SK-N-SH (cell line): ENCODE measurements at regions not wholly inside any gene's neighbourhood (a gene's known extent, or its start where the extent isn't known, plus 50 kb on each side); places are given as distances from the start of the nearest gene placed in this dataset.

Source experiments
- CTCF ChIA-PET: fragments of 300-600, 350-600 bp; formaldehyde crosslinking; extraction: SDS; loops from one replicate; lab custom pipeline; 2021; lab: Yijun Ruan, JAX
- POLR2A ChIA-PET: fragments of 350-600 bp; sonication (Branson Sonifier 250); formaldehyde crosslinking; extraction: SDS; loops from one replicate; lab custom pipeline; 2020; ENCODE audit warnings: antibody characterized with exemption, inconsistent platforms; lab: Yijun Ruan, JAX
- DNase-seq: peaks from one replicate; pipeline ENCODE4 v3.0.0; 2012
- H2AFZ ChIP-seq: fragments of 200-600 bp; sonication (generic); 2 replicates; pipeline ENCODE4 v1.8.1; 2016; ENCODE audit warnings: antibody characterized with exemption, mild to moderate bottlenecking, low read depth
- H3F3A ChIP-seq: fragments of 200-600 bp; sonication (generic); replicated peaks from 2 replicates; pipeline ENCODE3; 2016; ENCODE audit warnings: antibody characterized with exemption, mild to moderate bottlenecking; ENCODE audit not compliant: insufficient read depth
- H3K27ac ChIP-seq, 2 experiments: fragments of 200-500 bp in 1 of 2; fragments of 200-600 bp in 1 of 2; sonication (Bioruptor generic) in 1 of 2; sonication (generic), shearing (Covaris generic) in 1 of 2; 2 replicates each; pipeline versions ENCODE4 v1.5.1 to v1.6.1; 2014 to 2016; ENCODE audit warnings: low read depth in 2 of 2, inconsistent platforms in 1 of 2, low read length in 1 of 2, mild to moderate bottlenecking in 1 of 2, mixed read lengths in 1 of 2
- H3K27me3 ChIP-seq: fragments of 200-600 bp; sonication (generic), shearing (Covaris generic); 2 replicates; pipeline ENCODE4 v1.6.1; 2016; ENCODE audit warnings: mixed run types; ENCODE audit not compliant: insufficient read depth
- H3K36me3 ChIP-seq, 2 experiments: fragments of 200-500 bp in 1 of 2; fragments of 200-600 bp in 1 of 2; sonication (Bioruptor generic) in 1 of 2; sonication (generic) in 1 of 2; replicated peaks in 1 of 2; 2 replicates each; pipeline versions ENCODE3 to v1.5.1; 2014 to 2016; ENCODE audit warnings: low read length in 1 of 2, mild to moderate bottlenecking in 1 of 2; ENCODE audit not compliant: insufficient read depth in 2 of 2, control insufficient read depth in 1 of 2
- H3K4me1 ChIP-seq, 2 experiments: fragments of 200-500 bp in 1 of 2; fragments of 200-600 bp in 1 of 2; sonication (Bioruptor generic) in 1 of 2; sonication (generic), shearing (Covaris generic) in 1 of 2; 2 replicates each; pipeline versions ENCODE4 v1.5.1 to v1.6.1; 2014 to 2016; ENCODE audit warnings: low read depth in 1 of 2, low read length in 1 of 2, mixed run types in 1 of 2; ENCODE audit not compliant: insufficient read depth in 2 of 2, control insufficient read depth in 1 of 2
- H3K4me2 ChIP-seq: fragments of 200-600 bp; sonication (generic), shearing (Covaris generic); 2 replicates; pipeline ENCODE4 v1.6.1; 2017; ENCODE audit warnings: mixed run types
- H3K4me3 ChIP-seq, 2 experiments: fragments of 200-500 bp in 1 of 2; fragments of 200-600 bp in 1 of 2; sonication (Bioruptor generic) in 1 of 2; sonication (generic), shearing (Covaris generic) in 1 of 2; 2 replicates each; pipeline versions ENCODE4 v1.5.1 to v1.8.1; 2014 to 2016; ENCODE audit warnings: low read depth in 2 of 2, inconsistent platforms in 1 of 2, low read length in 1 of 2, mild to moderate bottlenecking in 1 of 2, mixed read lengths in 1 of 2, moderate library complexity in 1 of 2
- H3K79me2 ChIP-seq: fragments of 200-600 bp; sonication (generic); 2 replicates; pipeline ENCODE4 v1.8.1; 2017; ENCODE audit warnings: mild to moderate bottlenecking; ENCODE audit not compliant: insufficient read depth
- H3K9ac ChIP-seq: fragments of 200-600 bp; sonication (generic); 2 replicates; pipeline ENCODE4 v1.6.1; 2017; ENCODE audit warnings: mixed run types
- H3K9me2 ChIP-seq: fragments of 200-600 bp; sonication (generic); 2 replicates; pipeline ENCODE4 v1.6.1; 2017; ENCODE audit warnings: mixed run types
- H3K9me3 ChIP-seq: fragments of 200-600 bp; sonication (generic); 2 replicates; pipeline ENCODE4 v1.6.1; 2017; ENCODE audit warnings: mixed run types, mild to moderate bottlenecking, moderate library complexity
- H4K20me1 ChIP-seq: fragments of 200-600 bp; sonication (generic); 2 replicates; pipeline ENCODE4 v1.6.1; 2017; ENCODE audit warnings: mild to moderate bottlenecking, mixed run types; ENCODE audit not compliant: insufficient read depth
- CHD2 ChIP-seq: fragments of 150-350 bp; IDR thresholded peaks from 2 replicates; pipeline ENCODE4 v1.6.1; 2018; ENCODE audit warnings: low read length; ENCODE audit not compliant: partially characterized antibody
- EZH2phosphoT487 ChIP-seq: fragments of 200-600 bp; sonication (generic); IDR thresholded peaks from 2 replicates; pipeline ENCODE4 v1.6.1; 2017; ENCODE audit warnings: low read depth, mixed run types, mild to moderate bottlenecking, antibody characterized with exemption, moderate library complexity, borderline replicate concordance
- FOXJ3 ChIP-seq: sonication (generic); formaldehyde crosslinking; IDR thresholded peaks from 2 replicates; pipeline ENCODE4 v1.5.1; 2020; ENCODE audit warnings: mild to moderate bottlenecking, missing genetic modification reagents
- FOXM1 ChIP-seq: IDR thresholded peaks from 2 replicates; pipeline ENCODE4 v1.4.0; 2012; ENCODE audit warnings: low read depth, mild to moderate bottlenecking
- JUND ChIP-seq: IDR thresholded peaks from 2 replicates; pipeline ENCODE4 v1.4.0; 2012
- MEF2A ChIP-seq: IDR thresholded peaks from 2 replicates; pipeline ENCODE4 v1.4.0; 2012; ENCODE audit warnings: low read depth, borderline replicate concordance
- NRF1 ChIP-seq: IDR thresholded peaks from 2 replicates; pipeline ENCODE4 v1.6.1; 2012; ENCODE audit warnings: low read depth, mild to moderate bottlenecking, low read length
- RAD21 ChIP-seq: IDR thresholded peaks from 2 replicates; pipeline ENCODE4 v1.6.1; 2012; ENCODE audit warnings: mild to moderate bottlenecking, low read length
- RCOR1 ChIP-seq: fragments of 150-350 bp; IDR thresholded peaks from 2 replicates; pipeline ENCODE4 v1.6.1; 2017; ENCODE audit warnings: antibody characterized with exemption, low read length
- RXRA ChIP-seq: IDR thresholded peaks from 2 replicates; pipeline ENCODE4 v1.4.0; 2012; ENCODE audit warnings: low read depth, mild to moderate bottlenecking, borderline replicate concordance
- SIN3A ChIP-seq: IDR thresholded peaks from 2 replicates; pipeline ENCODE4 v1.6.1; 2012; ENCODE audit warnings: low read depth, mild to moderate bottlenecking, low read length, moderate library complexity, borderline replicate concordance
- TCF12 ChIP-seq: IDR thresholded peaks from 2 replicates; pipeline ENCODE4 v1.4.0; 2012
- TEAD4 ChIP-seq: IDR thresholded peaks from 2 replicates; pipeline ENCODE4 v1.4.0; 2012; ENCODE audit warnings: mild to moderate bottlenecking, borderline replicate concordance; ENCODE audit not compliant: insufficient read depth
- YY1 ChIP-seq: IDR thresholded peaks from 2 replicates; pipeline ENCODE4 v1.4.0; 2012; ENCODE audit warnings: low read depth, mild to moderate bottlenecking
- WGBS: methylation state at CpG from one replicate; pipeline ENCODE4 v1.1.6; 2017; ENCODE audit warnings: low lambda C conversion rate; 5-methylcytosine and 5-hydroxymethylcytosine counted together
- TF ChIP-seq, protein P1 (sequence below): IDR thresholded peaks from 2 replicates; pipeline ENCODE4; 2012
- TF ChIP-seq, protein P2 (sequence below): IDR thresholded peaks from 2 replicates; pipeline ENCODE4 v1.4.0; 2012; ENCODE audit warnings: low read depth
- TF ChIP-seq, protein P3 (sequence below): IDR thresholded peaks from 2 replicates; pipeline ENCODE4 v1.4.0; 2012; ENCODE audit warnings: low read depth, borderline replicate concordance
- TF ChIP-seq, protein P4 (sequence below): IDR thresholded peaks from 2 replicates; pipeline ENCODE4 v1.4.0; 2012; ENCODE audit warnings: low read depth, borderline replicate concordance
- TF ChIP-seq, protein P5 (sequence below): fragments of 150-350 bp; IDR thresholded peaks from 2 replicates; pipeline ENCODE4 v1.6.1; 2017; ENCODE audit warnings: antibody characterized with exemption, low read length, low read depth, borderline replicate concordance

DNA sequence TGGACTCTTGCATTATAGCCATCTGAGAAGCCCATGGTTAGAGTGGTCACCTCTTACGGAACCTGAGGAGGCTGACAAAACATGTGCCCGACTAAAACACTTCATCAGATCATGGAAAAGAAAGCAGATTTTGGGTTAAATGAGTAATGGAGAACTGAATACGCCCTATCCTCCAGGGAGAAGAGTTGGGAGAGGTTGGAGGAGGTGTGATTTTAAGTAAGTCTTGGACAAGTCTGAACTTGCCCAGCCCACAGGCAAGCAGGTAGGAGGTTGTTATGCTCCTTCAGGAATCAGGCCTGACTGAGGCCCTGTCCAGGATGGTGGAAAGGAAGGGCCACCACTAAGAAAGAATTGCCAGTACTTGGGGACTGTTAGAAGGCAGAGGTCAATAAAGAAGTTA, 255.8 kb downstream of the TGFB2 start:
- ChIA-PET POLR2A (no interaction called here), CTCF (no interaction called here)
- Histone ChIP-seq H3K9me3 (no peaks in the 10 kb centered on the region), H3K4me2 (no peak overlapping the region), H3K36me3 (no peaks in the 10 kb centered on the region), H2AFZ (peak overlapping the region; percentile 58; the same call in 1 of the 2 replicates), H4K20me1 (no peaks in the 10 kb centered on the region), H3K27ac (0 out of 4 replicates have a peak overlapping the region, but pooled peaks of 1 of the 2 experiments have one; percentile 9), H3K9me2 (no peaks in the 10 kb centered on the region), H3K79me2 (no peaks in the 10 kb centered on the region), H3K9ac (no peak overlapping the region), H3K27me3 (no peaks in the 10 kb centered on the region), H3K4me1 (peaks cover 0 to 3% of the 10 kb centered on the region in 2 experiments; a peak in 2 of 4 replicates), H3F3A (no peaks in the 10 kb centered on the region), H3K4me3 (no peak overlapping the region)
- TF ChIP-seq TCF12 = no peak
- no peak for TF ChIP-seq NRF1
- TF ChIP-seq CHD2 = no peak
- no peak for TF ChIP-seq EZH2phosphoT487
- TF ChIP-seq, protein P1, sequence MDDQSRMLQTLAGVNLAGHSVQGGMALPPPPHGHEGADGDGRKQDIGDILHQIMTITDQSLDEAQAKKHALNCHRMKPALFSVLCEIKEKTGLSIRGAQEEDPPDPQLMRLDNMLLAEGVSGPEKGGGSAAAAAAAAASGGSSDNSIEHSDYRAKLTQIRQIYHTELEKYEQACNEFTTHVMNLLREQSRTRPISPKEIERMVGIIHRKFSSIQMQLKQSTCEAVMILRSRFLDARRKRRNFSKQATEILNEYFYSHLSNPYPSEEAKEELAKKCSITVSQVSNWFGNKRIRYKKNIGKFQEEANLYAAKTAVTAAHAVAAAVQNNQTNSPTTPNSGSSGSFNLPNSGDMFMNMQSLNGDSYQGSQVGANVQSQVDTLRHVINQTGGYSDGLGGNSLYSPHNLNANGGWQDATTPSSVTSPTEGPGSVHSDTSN = no peak
- TF ChIP-seq, protein P2, sequence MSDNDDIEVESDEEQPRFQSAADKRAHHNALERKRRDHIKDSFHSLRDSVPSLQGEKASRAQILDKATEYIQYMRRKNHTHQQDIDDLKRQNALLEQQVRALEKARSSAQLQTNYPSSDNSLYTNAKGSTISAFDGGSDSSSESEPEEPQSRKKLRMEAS = no peak
- TF ChIP-seq YY1 = no peak
- TF ChIP-seq FOXJ3 = no peak
- TF ChIP-seq, protein P3, sequence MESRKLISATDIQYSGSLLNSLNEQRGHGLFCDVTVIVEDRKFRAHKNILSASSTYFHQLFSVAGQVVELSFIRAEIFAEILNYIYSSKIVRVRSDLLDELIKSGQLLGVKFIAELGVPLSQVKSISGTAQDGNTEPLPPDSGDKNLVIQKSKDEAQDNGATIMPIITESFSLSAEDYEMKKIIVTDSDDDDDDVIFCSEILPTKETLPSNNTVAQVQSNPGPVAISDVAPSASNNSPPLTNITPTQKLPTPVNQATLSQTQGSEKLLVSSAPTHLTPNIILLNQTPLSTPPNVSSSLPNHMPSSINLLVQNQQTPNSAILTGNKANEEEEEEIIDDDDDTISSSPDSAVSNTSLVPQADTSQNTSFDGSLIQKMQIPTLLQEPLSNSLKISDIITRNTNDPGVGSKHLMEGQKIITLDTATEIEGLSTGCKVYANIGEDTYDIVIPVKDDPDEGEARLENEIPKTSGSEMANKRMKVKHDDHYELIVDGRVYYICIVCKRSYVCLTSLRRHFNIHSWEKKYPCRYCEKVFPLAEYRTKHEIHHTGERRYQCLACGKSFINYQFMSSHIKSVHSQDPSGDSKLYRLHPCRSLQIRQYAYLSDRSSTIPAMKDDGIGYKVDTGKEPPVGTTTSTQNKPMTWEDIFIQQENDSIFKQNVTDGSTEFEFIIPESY = no peak
- no peak for TF ChIP-seq RXRA
- TF ChIP-seq RCOR1 = no peak
- TF ChIP-seq SIN3A = no peak
- WGBS = 96% methylated on average over 3 of the region's 3 CpGs
- no peak for DNase-seq

DNA sequence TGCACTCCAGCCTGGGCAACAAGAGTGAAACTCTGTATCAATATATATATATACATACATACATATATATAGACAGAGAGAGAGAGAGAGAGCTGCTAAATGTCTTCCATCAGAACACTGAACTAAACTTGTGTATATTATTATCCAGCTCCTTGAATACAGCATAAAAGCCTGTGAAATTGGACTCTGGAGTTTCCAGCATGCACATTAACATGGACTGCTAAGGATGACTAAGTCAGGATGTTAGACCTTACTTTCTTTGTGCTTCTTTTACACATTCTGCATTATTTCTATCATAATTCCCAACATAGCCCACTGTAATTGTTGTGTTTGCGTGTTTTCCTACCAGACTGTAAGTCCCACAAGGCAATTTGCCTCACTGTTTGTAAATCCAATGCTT, 259.1 kb downstream of the TGFB2 start:
- no peak for TF ChIP-seq FOXM1
- no peak for TF ChIP-seq TEAD4
- TF ChIP-seq, protein P3 = no peak
- TF ChIP-seq, protein P4, sequence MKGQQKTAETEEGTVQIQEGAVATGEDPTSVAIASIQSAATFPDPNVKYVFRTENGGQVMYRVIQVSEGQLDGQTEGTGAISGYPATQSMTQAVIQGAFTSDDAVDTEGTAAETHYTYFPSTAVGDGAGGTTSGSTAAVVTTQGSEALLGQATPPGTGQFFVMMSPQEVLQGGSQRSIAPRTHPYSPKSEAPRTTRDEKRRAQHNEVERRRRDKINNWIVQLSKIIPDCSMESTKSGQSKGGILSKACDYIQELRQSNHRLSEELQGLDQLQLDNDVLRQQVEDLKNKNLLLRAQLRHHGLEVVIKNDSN = no peak
- no peak for TF ChIP-seq YY1
- no peak for TF ChIP-seq RAD21
- no peak for TF ChIP-seq TCF12
- TF ChIP-seq, protein P5, sequence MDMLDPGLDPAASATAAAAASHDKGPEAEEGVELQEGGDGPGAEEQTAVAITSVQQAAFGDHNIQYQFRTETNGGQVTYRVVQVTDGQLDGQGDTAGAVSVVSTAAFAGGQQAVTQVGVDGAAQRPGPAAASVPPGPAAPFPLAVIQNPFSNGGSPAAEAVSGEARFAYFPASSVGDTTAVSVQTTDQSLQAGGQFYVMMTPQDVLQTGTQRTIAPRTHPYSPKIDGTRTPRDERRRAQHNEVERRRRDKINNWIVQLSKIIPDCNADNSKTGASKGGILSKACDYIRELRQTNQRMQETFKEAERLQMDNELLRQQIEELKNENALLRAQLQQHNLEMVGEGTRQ = no peak
- no peak for TF ChIP-seq JUND
- TF ChIP-seq MEF2A = no peak
- TF ChIP-seq CHD2 = no peak
- Histone ChIP-seq H2AFZ (peak overlapping the region; percentile 9; the same call in 1 of the 2 replicates), H3K79me2 (no peaks in the 10 kb centered on the region), H3K36me3 (no peaks in the 10 kb centered on the region), H3K9ac (no peak overlapping the region), H3F3A (no peaks in the 10 kb centered on the region), H3K4me3 (no peak overlapping the region), H3K27me3 (no peaks in the 10 kb centered on the region), H3K4me1 (peaks cover 0 to 3% of the 10 kb centered on the region in 2 experiments; a peak in 2 of 4 replicates), H3K27ac (no peak overlapping the region), H3K9me3 (no peaks in the 10 kb centered on the region), H3K4me2 (no peak overlapping the region), H4K20me1 (no peaks in the 10 kb centered on the region), H3K9me2 (no peaks in the 10 kb centered on the region)
- no peak for DNase-seq
- 96% methylated on average over 1 of the region's 1 CpG for WGBS
- CTCF ChIA-PET = interaction anchor here (1.4 kb wide), 1 partner anchor 265 kb away, joined by 3 read pairs; no protein-coding TSS in a partner anchor
- POLR2A ChIA-PET = no interaction called here
